Rectal smooth muscle tissue (tissue), 1 donor: ENCODE measurements at regions not wholly inside any gene's neighbourhood (a gene's known extent, or its start where the extent isn't known, plus 50 kb on each side); places are given as distances from the start of the nearest gene placed in this dataset.

Experiments used
- H3K27ac ChIP-seq: one replicate; pipeline ENCODE4 v1.7.0; 2013; ENCODE audit warnings: low read depth, low read length, inconsistent platforms
- H3K27me3 ChIP-seq: one replicate; pipeline ENCODE4 v1.7.0; 2013; ENCODE audit warnings: low read length; ENCODE audit not compliant: control insufficient read depth, insufficient read depth
- H3K36me3 ChIP-seq: one replicate; pipeline ENCODE4 v1.7.0; 2013; ENCODE audit warnings: low read length; ENCODE audit not compliant: control insufficient read depth, insufficient read depth
- H3K4me1 ChIP-seq: one replicate; pipeline ENCODE4 v1.7.0; 2013; ENCODE audit warnings: low read length; ENCODE audit not compliant: control insufficient read depth, insufficient read depth
- H3K4me3 ChIP-seq: one replicate; pipeline ENCODE4 v1.7.0; 2013; ENCODE audit warnings: low read length
- H3K9ac ChIP-seq: one replicate; pipeline ENCODE4 v1.7.0; 2013; ENCODE audit warnings: low read length

DNA sequence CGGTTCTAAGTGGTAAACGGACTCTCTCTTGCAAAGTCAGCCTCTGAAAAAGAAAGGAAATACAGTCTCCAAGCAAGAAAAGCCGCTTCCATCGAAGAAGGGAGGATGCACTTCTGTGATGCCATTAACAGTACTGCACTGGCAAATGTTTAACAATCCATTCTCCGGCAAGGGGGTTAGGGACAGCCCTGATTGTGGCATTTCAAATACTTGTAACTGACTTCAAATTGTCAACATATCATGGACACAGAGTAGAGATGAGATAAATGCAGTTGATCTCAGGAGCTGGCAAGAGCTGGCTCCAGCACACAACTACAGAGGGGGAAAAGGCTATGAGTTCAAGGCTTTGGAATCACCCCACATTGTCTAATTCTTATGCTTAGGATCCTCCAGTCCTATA lies 146.8 kb downstream of the SLC7A11 start:
- no peak overlapping the region for H3K27ac ChIP-seq
- no peaks in the 10 kb centered on the region for H3K27me3 ChIP-seq
- no peaks in the 10 kb centered on the region for H3K36me3 ChIP-seq
- no peak overlapping the region for H3K9ac ChIP-seq
- no peak overlapping the region for H3K4me3 ChIP-seq
- peaks cover under 1% of the 10 kb centered on the region for H3K4me1 ChIP-seq

GRCh38 chr4:138092060-138092459 lies 150.1 kb downstream of the SLC7A11 start:
- Histone ChIP-seq H3K9ac (no peak overlapping the region), H3K27ac (no peak overlapping the region), H3K27me3 (no peaks in the 10 kb centered on the region), H3K4me1 (peaks cover 4% of the 10 kb centered on the region), H3K4me3 (no peak overlapping the region), H3K36me3 (no peaks in the 10 kb centered on the region)

DNA sequence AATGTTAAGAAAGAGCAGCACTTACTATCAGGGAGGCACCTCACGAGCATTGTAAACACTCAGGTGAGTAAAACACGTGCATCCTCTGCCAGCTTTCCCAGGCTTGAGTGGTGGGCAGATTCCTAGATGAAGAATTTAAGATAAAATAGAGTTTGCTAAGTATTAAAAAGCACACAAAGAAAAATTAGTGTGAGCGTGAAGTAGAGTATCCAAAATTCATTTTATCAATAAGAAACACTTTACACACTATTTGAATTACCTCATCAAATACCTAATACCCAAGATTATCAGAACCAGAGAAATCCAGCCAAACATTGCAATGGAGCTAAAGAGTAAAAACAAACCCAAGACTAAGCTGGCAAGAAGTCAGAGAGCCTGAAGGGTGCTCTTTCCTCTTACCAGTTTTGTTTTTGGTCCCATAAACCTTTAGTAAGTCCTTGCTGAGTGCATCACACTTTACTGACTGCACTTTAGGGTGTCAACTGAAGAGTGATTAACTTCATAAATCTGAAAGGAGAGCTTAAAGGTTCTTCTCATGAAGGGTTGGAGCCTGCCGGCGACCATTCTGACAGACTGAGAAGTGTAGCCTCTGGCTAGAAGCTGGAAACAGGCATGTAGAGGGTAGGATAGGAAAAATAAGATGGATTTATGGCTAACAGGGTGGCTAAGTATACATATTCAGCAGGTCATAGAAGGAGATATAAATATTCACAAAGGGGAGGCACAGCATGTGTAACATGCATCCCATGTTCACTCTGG lies 151.1 kb downstream of the SLC7A11 start:
- Histone ChIP-seq H3K27me3 (no peaks in the 10 kb centered on the region), H3K9ac (no peak overlapping the region), H3K27ac (no peak overlapping the region), H3K4me1 (peaks cover 4% of the 10 kb centered on the region), H3K4me3 (no peak overlapping the region), H3K36me3 (no peaks in the 10 kb centered on the region)

- H3K9ac ChIP-seq: no peak overlapping the region
- peaks cover 4% of the 10 kb centered on the region for H3K4me1 ChIP-seq
- H3K27ac ChIP-seq: no peak overlapping the region
- no peaks in the 10 kb centered on the region for H3K36me3 ChIP-seq
- no peak overlapping the region for H3K4me3 ChIP-seq
- H3K27me3 ChIP-seq: no peaks in the 10 kb centered on the region
Measured at GRCh38 chr4:138090150-138090917, 151.8 kb downstream of the SLC7A11 start.

DNA sequence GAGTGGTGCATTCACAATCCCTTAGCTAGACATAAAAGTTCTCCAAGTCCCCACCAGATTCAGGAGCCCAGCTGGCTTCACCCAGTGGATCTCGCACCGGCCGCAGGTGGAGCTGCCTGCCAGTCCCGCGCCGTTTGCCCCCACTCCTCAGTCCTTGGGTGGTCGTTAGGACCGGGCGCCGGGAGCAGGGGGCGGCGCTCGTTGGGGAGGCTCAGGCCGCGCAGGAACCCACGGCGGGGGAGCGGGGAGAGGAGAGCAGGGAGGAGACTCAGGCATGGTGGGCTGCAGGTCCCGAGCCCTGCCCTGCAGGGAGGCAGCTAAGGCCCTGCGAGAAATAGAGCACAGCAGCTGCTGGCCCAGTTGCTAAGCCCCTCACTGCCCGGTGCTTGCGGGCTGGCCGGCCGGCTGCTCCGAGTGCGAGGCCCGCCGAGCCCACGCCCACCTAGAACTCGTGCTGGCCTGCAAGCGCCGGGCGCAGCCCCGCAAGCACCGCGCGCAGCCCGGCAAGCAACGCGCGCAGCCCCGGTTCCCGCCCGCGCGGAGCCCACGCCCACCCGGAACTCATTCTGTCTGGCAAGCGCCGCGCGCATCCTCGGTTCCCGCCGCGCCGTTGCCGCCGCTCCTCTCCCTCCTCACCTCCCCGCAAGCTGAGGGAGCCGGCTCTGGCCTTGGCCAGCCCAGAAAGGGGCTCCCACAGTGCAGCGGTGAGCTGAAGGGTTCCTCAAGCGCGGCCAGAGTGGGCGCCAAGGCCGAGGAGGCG lies 153.5 kb downstream of the SLC7A11 start:
- Histone ChIP-seq H3K4me1 (peaks cover 4% of the 10 kb centered on the region), H3K27ac (no peak overlapping the region), H3K9ac (no peak overlapping the region), H3K27me3 (no peaks in the 10 kb centered on the region), H3K4me3 (no peak overlapping the region), H3K36me3 (no peaks in the 10 kb centered on the region)

DNA sequence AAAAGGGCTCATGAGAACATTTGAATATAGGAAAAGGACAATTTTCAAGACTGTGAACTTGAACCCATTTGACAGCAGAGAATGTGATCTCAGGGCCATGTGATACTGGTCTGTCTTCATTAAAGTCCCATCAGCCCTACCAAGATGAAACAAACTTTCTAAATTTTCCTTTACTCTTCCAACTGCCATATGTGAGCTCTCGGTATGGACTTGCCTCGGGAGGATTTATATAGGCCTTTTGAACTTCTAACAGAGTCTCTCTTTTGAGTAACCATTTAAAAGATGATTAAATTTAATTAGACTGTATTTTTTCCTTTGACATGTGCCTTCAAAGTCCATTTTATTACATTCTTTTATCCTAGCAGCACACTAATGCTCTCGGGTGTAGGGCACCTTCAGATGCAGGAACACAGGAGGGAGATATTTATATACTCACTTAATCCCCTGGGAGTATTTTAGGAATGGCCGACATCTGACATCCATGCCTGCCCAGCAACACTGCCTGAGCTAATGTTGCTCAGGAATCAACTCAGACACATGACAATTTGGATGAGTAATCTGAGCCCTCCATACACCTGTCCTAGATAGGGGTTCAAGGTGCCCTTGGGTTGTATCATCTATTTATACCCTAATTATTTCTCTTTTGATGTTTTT lies 155.0 kb downstream of the SLC7A11 start:
- H3K27ac ChIP-seq: no peak overlapping the region
- H3K4me1 ChIP-seq: peaks cover 4% of the 10 kb centered on the region
- no peak overlapping the region for H3K9ac ChIP-seq
- H3K27me3 ChIP-seq: no peaks in the 10 kb centered on the region
- H3K4me3 ChIP-seq: no peak overlapping the region
- no peaks in the 10 kb centered on the region for H3K36me3 ChIP-seq

DNA sequence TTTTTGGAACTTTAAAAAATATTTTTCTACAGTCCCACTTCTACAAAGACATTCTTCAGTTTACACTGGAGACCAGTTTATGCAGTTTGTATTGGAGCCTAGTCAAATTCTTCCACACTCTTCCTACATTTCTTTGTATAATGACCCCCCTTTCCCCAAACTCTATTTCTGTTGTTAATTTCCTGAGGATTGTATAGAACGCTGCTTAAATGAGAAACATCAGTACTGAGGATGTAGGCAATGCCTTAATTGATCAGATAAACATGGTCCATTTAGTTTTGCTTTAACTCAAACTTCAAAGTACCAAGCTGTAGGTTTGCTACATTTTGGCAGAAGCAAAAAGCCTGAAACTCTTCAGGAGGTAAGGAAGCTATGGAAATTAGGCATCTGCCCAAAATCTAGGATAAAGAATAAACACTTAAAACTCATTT lies 155.5 kb downstream of the SLC7A11 start:
- Histone ChIP-seq H3K27ac (no peak overlapping the region), H3K9ac (no peak overlapping the region), H3K4me3 (no peak overlapping the region), H3K36me3 (no peaks in the 10 kb centered on the region), H3K4me1 (peaks cover 4% of the 10 kb centered on the region), H3K27me3 (no peaks in the 10 kb centered on the region)

- no peak overlapping the region for H3K27ac ChIP-seq
Measured at GRCh38 chr4:138085736-138086305, 156.3 kb downstream of the SLC7A11 start.

GRCh38 chr4:138078751-138079520 lies 163.2 kb downstream of the SLC7A11 start:
- Histone ChIP-seq H3K4me1 (no peaks in the 10 kb centered on the region), H3K9ac (no peak overlapping the region), H3K36me3 (no peaks in the 10 kb centered on the region), H3K27me3 (no peaks in the 10 kb centered on the region), H3K4me3 (no peak overlapping the region), H3K27ac (no peak overlapping the region)

More at GRCh38 chr4:138085736-138086305, 156.3 kb downstream of the SLC7A11 start:
- Histone ChIP-seq H3K27me3 (no peaks in the 10 kb centered on the region), H3K4me3 (no peak overlapping the region), H3K36me3 (no peaks in the 10 kb centered on the region), H3K9ac (no peak overlapping the region), H3K4me1 (peaks cover 4% of the 10 kb centered on the region)

GRCh38 chr4:138078253-138078652 lies 163.9 kb downstream of the SLC7A11 start:
- no peak overlapping the region for H3K27ac ChIP-seq
- H3K4me1 ChIP-seq: no peaks in the 10 kb centered on the region
- no peaks in the 10 kb centered on the region for H3K36me3 ChIP-seq
- no peak overlapping the region for H3K4me3 ChIP-seq
- H3K9ac ChIP-seq: no peak overlapping the region
- no peaks in the 10 kb centered on the region for H3K27me3 ChIP-seq

GRCh38 chr4:138076561-138076960 lies 165.6 kb downstream of the SLC7A11 start:
- no peaks in the 10 kb centered on the region for H3K4me1 ChIP-seq
- H3K36me3 ChIP-seq: no peaks in the 10 kb centered on the region
- no peak overlapping the region for H3K4me3 ChIP-seq
- H3K27ac ChIP-seq: no peak overlapping the region
- no peak overlapping the region for H3K9ac ChIP-seq
- H3K27me3 ChIP-seq: no peaks in the 10 kb centered on the region
